GM21528 (cell line): ENCODE measurements at regions not wholly inside any gene's neighbourhood (a gene's known extent, or its start where the extent isn't known, plus 50 kb on each side); places are given as distances from the start of the nearest gene placed in this dataset.
"Not testable (repeated sequence)": the region's sequence is repeated elsewhere in the genome, so short reads cannot be mapped to it uniquely, and the experiment has no call there.

Experiments
- ATAC-seq: cut with Tn5 transposase; IDR thresholded peaks from one replicate; pipeline ENCODE4 v1.9.1; 2021; ENCODE audit warnings: mild to moderate bottlenecking, moderate library complexity; ENCODE audit not compliant: unreplicated experiment, low FRiP score

DNA sequence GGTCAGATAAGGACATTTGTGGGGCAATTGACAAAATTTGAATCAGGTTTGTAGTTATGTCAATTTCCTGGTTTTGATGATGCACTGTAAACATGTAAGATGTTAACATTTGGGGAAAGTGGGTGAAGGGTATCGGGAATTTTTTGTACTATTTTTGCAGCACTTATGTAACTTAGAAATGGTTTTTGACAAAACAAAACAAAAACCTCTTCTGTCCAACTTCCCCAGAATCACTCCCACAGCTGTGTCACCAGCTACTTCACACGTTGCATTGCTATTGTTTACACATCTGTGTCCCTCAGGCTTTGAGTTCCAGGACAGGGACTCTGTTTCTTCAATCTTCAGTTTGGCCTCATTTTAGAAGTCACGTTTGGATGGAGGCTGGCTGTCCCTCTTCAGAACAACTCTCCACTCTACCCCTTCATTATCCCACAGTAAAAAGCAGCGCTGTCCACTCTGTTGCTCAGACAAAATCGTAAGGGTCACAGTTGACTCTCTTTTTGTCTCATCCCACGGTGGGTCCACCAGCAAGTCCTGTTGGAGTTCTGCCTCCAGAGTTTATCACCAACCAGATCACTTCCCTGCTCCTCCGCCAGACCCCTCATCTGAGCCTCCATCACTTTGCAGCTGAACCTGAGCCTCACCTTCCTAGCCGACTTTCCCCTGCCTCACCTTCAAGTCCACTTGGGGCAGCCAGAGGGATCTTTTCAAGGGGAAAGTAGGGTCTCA lies 63.2 kb downstream of the NENF start:
- ATAC-seq, result no peak

DNA sequence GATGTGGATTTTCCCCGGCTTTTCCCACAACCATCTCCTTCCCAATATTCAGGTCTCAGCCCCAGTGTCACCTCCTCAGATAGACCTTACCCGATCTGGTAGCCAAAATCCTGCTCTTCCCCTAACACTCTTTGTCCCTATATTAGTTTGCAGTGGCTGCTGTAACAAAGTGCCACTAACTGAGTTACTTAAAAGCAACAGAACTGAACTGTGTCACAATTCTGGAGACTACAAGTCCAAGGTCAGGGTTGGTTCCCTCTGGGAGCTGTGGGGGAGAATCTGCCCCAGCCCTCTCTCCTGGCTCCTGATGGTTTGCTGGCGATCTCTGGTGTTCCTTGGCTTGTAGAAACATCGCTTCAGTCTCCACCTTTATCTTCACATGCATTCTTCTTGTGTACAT lies 64.0 kb downstream of the NENF start:
- no peak for ATAC-seq

DNA sequence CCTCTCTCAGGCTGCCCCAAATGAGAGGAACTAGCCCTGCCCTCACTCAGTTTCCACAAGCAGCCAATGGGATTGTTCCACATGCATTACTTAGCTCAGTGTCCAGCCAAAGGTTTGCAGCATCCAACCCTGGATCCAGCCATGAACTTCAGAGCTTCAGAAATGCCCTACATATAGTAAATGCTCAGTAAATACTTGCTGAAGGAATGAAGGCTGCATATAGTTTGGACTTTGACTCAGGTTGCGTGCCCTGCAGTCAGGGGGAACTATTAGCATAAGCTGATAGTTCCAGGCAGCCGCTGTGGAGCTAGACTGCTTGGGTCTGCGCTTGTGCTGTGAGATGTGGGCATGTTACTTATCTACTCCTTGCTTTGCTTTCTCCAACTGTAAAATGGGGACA lies 64.8 kb downstream of the NENF start:
- no peak for ATAC-seq

DNA sequence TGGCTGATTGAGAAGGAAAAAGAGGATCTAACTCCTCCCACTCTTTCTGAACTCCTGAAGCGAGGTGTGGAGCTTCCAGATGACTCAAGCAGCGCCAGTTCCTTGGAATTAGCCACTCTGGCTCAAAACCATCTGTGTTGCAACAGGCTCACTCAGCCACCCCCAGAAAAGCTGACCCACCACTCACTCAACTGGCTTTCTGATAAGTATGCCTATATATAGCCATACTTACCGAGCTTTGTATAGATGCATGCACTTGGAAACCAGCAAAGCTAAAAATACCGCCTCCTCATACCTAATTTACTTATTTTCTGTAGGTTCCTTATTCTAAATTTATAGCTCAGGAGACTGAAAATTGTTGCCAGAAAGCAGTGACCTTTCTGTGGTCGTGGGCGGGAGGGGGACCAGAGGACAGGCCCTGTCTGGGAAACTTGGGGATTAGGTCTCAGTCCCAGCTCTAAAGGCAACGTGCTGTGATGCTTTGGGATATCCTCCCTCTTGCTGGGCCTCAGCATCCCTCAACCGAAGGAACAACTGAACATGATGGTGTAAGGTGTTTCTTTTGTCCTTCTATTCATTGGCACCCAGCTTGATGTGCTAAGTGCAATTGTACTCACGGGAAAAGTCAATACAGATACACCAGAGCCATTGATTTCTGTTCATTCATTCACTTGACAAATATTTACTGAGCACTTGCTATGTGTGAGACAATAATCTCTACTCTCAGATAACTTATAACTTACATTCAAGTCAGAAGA lies 65.7 kb downstream of the NENF start:
- no peak for ATAC-seq

DNA sequence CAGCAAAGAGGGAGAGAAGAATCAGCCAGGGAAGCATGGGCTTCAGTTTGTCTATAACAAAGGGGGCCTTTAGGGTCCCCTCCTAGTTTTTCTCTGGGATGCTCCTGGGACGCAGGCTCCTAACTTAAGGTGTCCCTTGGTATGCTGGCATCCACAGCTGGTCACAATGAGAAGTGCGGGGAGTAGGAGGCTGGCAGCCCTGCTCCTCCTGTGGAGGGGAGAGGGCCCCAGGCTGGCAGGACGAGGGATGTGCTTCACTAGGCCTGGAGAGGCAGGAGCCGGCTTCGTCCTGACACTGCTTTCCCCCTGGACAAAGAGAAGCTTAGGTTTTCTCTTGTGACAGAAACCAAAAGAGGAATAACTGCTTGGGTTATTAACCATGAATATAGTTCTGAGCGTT lies 67.6 kb downstream of the NENF start:
- no peak for ATAC-seq

DNA sequence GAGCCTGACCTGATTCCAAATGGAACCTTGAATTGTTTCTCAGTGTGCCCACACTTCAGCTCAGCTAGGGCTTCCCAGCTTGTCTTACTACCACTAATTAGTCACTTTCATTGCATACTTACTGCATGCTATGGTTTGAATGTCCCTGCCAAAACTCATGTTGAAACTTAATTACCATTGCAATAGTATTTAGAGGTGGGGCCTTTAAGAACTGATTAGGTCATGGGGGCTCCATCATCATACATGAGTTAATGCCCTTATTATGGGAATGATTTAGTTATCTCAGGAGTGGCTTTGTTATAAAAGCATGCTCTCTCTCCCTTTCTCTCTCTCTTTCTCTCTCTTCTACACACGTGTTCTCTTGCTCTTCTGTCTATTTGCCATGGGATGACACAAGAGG lies 68.3 kb downstream of the NENF start:
- ATAC-seq, result no peak

DNA sequence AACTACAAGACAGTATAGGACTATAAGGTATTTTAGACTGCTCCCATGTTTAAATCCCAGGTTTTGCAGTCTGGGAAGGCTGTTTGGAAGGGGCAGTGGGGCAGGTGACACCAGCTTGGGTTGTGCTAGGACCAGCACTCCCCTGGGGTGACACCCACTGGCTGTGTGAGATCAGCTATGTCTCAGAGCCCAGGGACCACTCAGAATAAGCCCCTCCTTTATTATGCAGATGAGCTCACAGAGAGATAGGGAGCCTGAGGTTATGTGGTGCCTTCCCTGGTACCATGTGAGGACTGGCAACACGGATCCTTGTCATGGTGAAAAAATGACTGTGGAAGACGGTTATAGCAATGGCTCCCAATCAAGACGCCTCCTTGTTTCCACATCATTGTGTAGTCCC lies 71.0 kb downstream of the NENF start:
- ATAC-seq, result no peak

DNA sequence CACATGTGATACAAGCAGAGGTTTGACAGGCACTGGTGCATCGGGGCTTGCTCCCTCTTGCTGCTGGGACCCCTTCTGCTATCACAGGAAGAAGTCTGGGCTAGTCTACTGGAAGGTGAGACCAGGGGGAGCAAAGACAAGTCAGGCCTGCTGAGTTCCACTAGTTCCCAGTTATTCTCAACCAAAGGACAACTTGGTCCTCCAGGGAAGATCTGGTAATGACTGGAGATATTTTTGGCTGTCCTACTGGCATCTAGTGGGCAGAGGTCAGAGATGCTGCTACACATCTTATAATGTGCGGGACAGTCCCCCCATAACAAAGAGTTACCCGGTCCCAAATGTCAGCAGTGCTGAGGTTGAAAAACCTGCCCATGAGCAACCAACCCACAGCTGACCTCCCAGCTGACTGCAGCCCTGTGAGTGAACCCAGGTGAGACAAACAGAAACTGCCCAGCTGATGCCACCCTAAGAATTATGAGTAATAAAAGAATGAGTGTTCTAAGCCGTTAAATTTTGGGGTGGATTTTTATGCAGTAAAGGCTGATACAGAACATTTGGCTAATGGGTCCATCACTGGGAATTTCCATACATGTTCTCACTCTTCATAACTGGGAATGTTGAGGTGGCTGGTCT lies 71.6 kb downstream of the NENF start:
- ATAC-seq, result no peak

DNA sequence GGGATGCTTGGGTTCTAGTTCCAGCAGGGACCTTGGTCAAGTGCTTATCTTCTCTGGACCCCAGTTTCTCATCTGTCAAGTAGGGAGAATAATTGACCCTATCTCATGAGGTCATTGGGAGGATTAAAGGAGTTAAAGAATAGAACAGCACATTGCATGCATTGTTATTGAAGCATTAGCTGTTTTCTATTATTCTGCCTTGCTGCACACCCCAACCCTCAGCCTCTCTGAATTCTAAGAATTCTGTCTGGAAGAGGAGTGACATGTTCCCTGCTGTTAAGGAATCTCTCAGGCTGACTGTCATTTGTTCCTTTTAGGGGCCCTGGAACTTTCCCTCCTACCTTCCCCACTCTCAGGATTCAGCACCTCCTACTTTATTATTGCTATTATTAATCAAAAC lies 73.9 kb downstream of the NENF start:
- ATAC-seq, result no peak

DNA sequence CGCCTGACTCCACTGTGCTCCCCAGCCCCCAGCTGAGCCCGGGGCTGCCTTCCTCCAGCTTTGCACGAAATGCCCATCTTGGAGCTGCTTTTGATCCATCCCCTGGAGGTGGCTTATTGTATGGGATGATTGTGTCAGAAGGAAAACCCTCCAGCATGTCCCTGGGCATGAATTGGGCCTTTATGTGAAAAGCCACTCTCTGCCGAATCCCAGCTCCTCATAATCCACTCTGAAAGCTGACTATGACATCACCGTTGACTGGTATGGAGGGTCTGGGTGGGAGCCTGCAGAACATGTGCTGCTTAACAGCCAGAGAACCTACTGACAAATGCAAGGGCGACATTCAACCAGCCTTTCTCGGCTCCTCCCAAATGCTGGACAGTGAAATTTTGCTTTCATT lies 74.6 kb downstream of the NENF start:
- no peak for ATAC-seq

DNA sequence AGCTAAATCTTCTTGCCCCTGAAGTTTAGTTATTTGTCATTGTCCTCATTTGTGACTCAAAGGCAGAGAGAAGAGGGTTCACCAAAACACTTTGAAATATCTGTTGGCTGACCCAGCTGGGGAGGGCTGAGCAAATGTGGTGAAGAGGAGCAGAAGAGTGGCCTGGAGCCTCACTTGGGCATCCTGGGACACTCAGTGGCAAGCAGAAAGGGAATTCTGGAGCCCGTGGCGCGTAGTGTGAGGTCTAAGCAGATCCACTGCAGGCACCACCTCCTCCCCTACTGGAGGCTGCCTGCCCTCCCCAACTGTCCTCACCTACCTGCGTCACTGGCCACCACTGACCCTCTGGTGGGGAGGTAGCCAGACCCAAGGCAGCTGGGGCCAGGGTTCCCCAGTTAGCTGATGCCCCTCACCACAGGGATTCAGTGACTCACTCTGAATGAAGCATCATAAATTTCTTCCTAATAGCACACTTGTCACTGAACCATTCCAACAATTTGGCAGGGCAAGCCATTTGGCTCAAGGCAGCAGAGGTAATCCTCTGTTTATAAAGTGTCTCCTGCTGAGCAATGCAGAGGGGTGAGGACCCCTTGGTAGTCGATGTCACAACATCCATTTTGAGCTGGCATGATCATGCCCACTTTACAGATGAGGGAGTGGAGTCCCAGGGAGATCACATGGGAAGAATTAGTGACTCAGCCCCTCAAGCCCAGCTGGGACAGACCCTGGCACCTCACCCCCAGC lies 80.3 kb downstream of the NENF start:
- ATAC-seq, result no peak

DNA sequence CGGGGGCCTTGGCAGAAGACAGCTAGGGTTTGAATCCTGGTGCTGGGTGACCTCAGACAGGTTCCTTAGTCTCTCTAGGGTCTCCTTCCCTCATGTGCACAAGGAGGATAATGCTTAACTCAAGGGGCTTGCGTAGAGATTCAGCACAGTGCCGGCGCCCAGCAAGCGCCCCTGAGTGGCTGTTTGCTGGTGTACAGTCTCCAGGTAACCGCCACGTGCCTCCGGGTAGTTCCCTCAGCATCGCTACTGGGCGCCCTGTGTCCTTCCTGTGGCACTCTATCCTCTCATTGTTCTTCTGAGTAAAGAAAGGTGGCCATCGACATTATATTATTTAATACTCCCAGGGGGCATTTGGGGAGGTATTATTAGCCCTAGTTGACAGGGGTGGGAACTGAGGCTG lies 80.9 kb downstream of the NENF start:
- ATAC-seq, result no peak

DNA sequence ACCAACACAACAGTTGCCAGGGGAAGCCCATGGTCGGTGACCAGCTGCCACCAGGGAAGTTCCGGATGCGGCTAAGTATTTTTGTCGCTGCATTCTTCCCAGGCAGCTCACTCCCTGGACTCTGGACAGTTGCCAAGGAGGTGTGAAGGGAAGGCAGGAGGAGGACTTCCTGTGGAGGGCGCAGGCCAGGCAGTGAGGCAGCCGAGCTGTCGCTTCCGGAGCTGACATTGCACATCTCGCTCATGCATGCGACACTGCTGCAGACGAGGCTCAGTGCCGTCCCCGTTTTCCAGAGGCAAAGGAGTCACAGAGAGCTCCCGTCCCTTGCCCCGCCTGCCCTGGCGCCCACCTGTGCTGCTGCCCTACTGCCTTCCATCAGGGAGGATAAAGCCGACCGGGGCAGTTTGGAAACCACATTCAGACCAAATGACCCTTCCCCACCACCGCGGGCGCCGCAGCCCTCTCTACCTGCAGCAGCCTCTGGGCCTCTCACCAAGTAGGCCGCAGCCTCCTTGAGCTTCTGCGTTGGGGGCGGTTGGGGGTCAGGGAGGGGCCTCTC lies 81.4 kb downstream of the NENF start:
- ATAC-seq, result no peak

DNA sequence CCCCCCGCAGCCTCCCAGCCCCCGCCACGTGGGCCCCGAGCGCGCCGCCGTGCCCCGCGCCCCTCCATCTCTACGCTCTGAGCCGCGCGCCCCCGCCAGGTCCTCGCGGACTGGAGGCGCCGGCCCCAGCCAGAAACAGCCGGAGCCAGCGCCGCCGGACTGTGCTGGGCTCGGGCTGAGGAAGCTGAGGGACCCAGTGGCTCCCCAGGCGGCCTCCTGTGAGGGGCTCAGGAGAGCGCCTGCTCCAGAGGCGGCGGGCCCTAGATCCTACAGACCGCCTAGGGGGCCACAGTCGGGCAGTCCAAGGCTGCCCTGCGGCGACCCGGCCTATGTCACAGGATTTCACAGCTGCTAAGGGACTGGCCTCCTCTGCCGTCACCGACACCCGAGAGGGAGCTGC lies 82.1 kb downstream of the NENF start:
- no peak for ATAC-seq

DNA sequence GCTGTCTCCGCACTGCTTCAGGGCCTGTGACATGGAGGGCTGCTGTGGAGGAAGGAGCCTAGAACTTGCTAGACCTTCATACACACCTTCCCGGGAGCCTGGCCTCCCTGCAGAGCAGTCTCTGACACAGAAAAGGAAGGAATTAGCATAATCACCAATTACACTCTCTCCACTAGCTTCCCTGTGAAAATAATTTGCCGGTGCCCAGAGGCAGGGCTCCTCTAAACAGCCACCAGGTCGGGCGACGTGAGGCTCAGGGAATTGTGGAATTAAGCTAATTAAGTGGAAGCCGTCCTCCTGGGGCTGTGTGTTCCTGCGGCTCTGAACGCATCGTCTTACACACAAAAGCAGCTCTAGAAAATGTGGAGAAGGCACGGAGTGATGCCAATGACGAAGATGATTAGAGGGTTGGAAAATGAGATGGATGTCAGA lies 82.6 kb downstream of the NENF start:
- ATAC-seq, result no peak

DNA sequence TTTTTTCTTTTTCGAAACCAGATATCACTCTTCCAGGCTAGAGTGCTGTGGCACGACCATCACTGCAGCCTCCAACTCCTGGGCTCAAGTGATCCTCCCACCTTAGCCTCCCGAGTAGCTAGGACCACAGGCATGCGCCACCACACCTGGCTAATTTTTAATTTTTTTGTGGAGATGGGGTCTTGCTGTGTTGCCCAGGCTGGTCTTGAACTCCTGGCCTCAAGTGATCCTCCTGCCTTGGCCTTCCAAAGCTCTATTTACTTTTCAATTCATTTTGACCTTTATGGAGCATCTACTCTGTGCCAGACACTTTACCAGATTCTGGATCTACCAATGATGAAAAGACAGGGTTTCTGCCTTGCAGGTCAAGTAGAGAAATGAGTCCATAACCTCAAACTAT lies 83.3 kb downstream of the NENF start:
- not testable (repeated sequence) for ATAC-seq

DNA sequence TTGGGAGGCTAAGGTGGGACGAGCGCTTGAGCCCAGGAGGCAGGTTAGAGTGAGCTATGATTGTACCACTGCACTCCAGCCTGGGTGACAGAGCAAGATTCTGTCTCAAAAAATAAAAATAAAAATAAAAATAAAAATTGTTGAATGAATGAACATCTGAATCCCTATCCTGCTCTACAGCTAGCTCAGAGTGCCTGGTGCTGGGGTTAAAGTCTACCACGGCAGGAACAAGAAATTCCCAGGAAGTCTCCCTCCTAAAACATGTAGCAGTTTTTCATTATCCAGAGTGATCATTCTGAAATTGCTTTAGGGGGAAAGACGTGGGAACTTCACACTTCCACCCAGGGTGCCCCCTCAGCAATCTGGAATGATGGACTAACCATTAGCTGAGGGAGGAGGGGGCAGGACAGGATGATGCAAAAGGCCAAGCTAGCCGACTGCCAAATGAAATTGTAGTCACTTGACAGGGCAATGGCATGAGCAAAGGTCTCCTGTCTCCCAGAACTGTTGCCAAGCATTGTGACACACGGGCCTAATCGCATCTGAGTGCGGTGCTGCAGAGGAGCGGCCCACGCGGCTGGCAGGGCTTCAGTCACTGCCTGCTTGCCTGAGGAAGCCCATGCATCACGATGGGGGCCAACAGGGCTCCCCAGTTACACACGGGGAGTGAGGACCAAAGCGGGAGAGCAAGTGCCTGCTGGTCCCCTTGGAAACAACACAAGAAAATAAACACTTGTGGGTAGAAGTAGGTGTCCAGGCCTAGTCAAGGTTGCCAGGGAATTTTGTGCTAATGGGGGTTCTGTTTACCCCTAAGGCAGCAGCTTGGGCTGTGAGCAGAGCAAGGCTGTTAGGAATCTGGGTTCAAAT lies 85.7 kb downstream of the NENF start:
- ATAC-seq, result no peak

DNA sequence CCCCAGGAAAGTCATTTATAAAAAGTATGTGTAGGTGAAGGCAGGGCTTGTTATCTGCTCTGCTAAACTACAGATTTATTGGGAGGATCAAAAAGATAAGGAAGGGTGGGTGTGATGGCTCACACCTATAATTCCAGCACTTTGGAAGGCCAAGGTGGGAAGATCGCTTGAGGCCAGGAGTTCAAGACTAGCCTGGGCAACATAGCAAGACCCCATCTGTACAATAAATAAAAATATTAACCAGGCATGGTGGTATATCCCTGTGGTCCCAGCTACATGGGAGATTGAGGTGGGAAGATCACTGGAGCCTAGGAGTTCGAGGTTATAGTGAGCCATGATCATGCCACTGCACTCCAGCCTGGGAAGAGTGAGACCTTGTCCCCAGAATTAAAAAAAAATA lies 86.4 kb downstream of the NENF start:
- no peak for ATAC-seq

DNA sequence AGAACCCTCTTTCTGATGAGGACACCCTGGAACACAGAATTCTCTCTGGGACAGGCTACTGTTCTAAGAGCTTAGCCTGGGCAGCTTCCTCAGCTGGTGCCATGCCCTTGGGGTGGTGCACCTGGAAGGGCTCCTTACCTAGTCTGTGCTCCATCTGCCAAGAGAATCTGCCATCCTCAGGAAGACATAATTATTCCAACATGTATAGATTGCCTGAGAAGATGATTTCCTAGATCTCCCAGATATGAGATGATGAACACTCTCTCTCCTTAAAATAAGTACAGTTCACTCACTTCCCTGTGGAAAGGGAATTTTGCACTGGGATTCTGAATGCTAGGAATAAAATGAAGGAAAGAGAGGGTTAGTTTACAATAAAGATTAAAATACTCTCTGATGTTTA lies 87.6 kb downstream of the NENF start:
- ATAC-seq, result no peak

DNA sequence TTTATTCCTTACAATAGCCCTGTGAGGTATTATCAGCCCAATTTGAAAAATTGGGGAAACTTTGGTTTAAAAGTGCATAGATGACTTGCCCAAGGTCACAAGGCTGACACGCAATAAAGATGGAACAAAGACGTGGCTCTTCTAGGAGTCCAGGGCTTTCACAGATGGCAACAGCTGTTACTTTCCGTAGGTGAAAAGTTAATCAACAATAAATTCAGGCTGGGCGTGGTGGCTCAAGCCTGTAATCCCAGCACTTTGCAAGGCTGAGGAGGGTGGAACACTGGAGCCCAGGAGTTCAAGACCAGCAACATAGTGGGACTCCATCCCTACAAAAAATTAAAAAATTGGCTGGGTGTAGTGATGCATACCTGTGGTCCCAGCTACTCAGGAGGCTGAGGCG lies 87.8 kb upstream of the ATF3 start:
- no peak for ATAC-seq
